Panc1 (cell line): ENCODE measurements at regions not wholly inside any gene's neighbourhood (a gene's known extent, or its start where the extent isn't known, plus 50 kb on each side); places are given as distances from the start of the nearest gene placed in this dataset.

ENCODE experiments used
- ATAC-seq: fragments of 200-7000 bp; cut with Tn5 transposase; 2 replicates; pipeline ENCODE4 v1.9.1; 2020; ENCODE audit warnings: mild to moderate bottlenecking, moderate library complexity
- BruUV-seq: library from RNA; stranded (reverse); fragments of 400-500 nt; replicated peaks from 2 replicates; lab custom pipeline; 2021; lab: Mats Ljungman, UMichigan
- CTCF ChIA-PET: fragments of 300-600 bp; sonication (Branson Sonifier 250); formaldehyde crosslinking; loops from one replicate; lab custom pipeline; 2022; ENCODE audit warnings: antibody characterized with exemption; lab: Charles Lee
- POLR2A ChIA-PET: fragments of 300-600 bp; sonication (Branson Sonifier 250); formaldehyde crosslinking; loops from one replicate; lab custom pipeline; 2022; ENCODE audit warnings: antibody characterized with exemption; lab: Charles Lee
- DNase-seq: peaks from one replicate; pipeline ENCODE4 v3.0.0-alpha.2; 2010; ENCODE audit warnings: low read depth, low spot score
- H3K27ac ChIP-seq: 2 replicates; pipeline ENCODE4 v1.5.1; 2011; ENCODE audit warnings: mild to moderate bottlenecking, low read length, inconsistent platforms
- H3K27me3 ChIP-seq: fragments of 200-500 bp; sonication (Bioruptor generic); 2 replicates; pipeline ENCODE4 v1.6.0; 2014; ENCODE audit warnings: low read length, inconsistent platforms; ENCODE audit not compliant: control insufficient read depth, insufficient read depth
- H3K36me3 ChIP-seq: fragments of 200-500 bp; sonication (Bioruptor generic); 2 replicates; pipeline ENCODE4 v1.5.1; 2014; ENCODE audit warnings: inconsistent platforms, mild to moderate bottlenecking, low read length, moderate library complexity; ENCODE audit not compliant: control insufficient read depth, insufficient read depth
- H3K4me1 ChIP-seq: 2 replicates; pipeline ENCODE4 v1.5.1; 2011; ENCODE audit warnings: inconsistent platforms, mild to moderate bottlenecking, low read length, moderate library complexity; ENCODE audit not compliant: control insufficient read depth, insufficient read depth
- H3K4me3 ChIP-seq, 2 experiments: 2 replicates each; pipeline ENCODE4 v1.5.1; 2011 to 2012; ENCODE audit warnings: low read depth in 2 of 2, low read length in 2 of 2, mild to moderate bottlenecking in 2 of 2, inconsistent platforms in 1 of 2, moderate library complexity in 1 of 2
- H3K9me3 ChIP-seq: fragments of 200-500 bp; sonication (Bioruptor generic); 2 replicates; pipeline ENCODE4 v1.5.1; 2014; ENCODE audit warnings: low read depth, mild to moderate bottlenecking, inconsistent platforms, low read length, moderate library complexity; ENCODE audit not compliant: control insufficient read depth, insufficient read depth
- POLR2AphosphoS5 ChIP-seq: IDR thresholded peaks from 2 replicates; pipeline ENCODE4 v1.6.1; 2012; ENCODE audit warnings: mild to moderate bottlenecking, low read depth, low read length, moderate library complexity
- SIN3A ChIP-seq: IDR thresholded peaks from 2 replicates; pipeline ENCODE4 v1.6.1; 2012; ENCODE audit warnings: low read depth, mild to moderate bottlenecking, low read length, moderate library complexity, borderline replicate concordance; ENCODE audit not compliant: insufficient read depth
- TCF7L2 ChIP-seq: IDR thresholded peaks from 2 replicates; pipeline ENCODE4 v1.6.1; 2011; ENCODE audit warnings: mild to moderate bottlenecking, low read depth, low read length, inconsistent platforms
- in situ Hi-C: cut with HindIII; loops from 2 replicates; pipeline ENCODE4 v1.10.0; 2016; ENCODE audit warnings: low sequenced_read_pairs, low pct_unique_long_range_greater_than_20kb
- intact Hi-C: fragments of 100-400 bp; cut with micrococcal nuclease; formaldehyde crosslinking; loops from one replicate; pipeline ENCODE4 v1.10.0; 2022; ENCODE audit not compliant: unreplicated experiment
- TF ChIP-seq, protein P1 (sequence below): fragments of 450-650 bp; IDR thresholded peaks from 2 replicates; pipeline ENCODE4 v1.5.1; 2017; ENCODE audit warnings: mild to moderate bottlenecking
- TF ChIP-seq, protein P2 (sequence below), 2 experiments: IDR thresholded peaks; 2 replicates each; pipeline ENCODE4 v1.6.1; 2011 to 2012; ENCODE audit warnings: low read depth in 2 of 2, control low read depth in 1 of 2, low read length in 1 of 2, mild to moderate bottlenecking in 1 of 2, moderate library complexity in 1 of 2; ENCODE audit not compliant: insufficient read depth in 1 of 2

DNA sequence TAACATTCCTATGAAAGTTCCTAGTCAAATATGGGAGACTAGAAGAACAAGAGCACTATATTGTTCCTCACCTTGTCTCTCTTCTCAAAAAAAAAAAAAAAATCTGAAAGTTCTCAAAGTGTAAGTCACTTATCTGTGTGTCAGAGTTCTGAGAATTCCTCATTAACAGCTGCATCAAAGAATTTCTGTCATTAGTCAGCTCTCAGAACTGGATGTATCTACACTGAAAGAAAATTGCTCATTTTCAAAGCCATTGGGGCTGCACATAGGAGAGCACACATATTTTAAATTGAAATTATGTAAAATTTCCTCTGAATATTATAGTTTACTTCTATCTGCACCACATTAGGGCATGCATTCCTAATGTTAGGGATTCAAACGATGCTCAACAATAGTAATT is 99.5 kb upstream of the FTMT start:
- DNase-seq (no peak), ATAC-seq (no peak)
- Histone ChIP-seq H3K4me3 (no peak overlapping the region), H3K4me1 (no peaks in the 10 kb centered on the region), H3K9me3 (no peaks in the 10 kb centered on the region), H3K27ac (no peak overlapping the region), H3K27me3 (no peaks in the 10 kb centered on the region), H3K36me3 (no peaks in the 10 kb centered on the region)
- POLR2A ChIA-PET, result no interaction called here
- CTCF ChIA-PET, result no interaction called here
- intact Hi-C loops (no loop called here), in situ Hi-C loops (no loop called here)
- BruUV-seq, result no TSS peak
- TF ChIP-seq, protein P1, sequence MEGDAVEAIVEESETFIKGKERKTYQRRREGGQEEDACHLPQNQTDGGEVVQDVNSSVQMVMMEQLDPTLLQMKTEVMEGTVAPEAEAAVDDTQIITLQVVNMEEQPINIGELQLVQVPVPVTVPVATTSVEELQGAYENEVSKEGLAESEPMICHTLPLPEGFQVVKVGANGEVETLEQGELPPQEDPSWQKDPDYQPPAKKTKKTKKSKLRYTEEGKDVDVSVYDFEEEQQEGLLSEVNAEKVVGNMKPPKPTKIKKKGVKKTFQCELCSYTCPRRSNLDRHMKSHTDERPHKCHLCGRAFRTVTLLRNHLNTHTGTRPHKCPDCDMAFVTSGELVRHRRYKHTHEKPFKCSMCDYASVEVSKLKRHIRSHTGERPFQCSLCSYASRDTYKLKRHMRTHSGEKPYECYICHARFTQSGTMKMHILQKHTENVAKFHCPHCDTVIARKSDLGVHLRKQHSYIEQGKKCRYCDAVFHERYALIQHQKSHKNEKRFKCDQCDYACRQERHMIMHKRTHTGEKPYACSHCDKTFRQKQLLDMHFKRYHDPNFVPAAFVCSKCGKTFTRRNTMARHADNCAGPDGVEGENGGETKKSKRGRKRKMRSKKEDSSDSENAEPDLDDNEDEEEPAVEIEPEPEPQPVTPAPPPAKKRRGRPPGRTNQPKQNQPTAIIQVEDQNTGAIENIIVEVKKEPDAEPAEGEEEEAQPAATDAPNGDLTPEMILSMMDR, result no peak
- TF ChIP-seq TCF7L2, result no peak
- TF ChIP-seq, protein P2, sequence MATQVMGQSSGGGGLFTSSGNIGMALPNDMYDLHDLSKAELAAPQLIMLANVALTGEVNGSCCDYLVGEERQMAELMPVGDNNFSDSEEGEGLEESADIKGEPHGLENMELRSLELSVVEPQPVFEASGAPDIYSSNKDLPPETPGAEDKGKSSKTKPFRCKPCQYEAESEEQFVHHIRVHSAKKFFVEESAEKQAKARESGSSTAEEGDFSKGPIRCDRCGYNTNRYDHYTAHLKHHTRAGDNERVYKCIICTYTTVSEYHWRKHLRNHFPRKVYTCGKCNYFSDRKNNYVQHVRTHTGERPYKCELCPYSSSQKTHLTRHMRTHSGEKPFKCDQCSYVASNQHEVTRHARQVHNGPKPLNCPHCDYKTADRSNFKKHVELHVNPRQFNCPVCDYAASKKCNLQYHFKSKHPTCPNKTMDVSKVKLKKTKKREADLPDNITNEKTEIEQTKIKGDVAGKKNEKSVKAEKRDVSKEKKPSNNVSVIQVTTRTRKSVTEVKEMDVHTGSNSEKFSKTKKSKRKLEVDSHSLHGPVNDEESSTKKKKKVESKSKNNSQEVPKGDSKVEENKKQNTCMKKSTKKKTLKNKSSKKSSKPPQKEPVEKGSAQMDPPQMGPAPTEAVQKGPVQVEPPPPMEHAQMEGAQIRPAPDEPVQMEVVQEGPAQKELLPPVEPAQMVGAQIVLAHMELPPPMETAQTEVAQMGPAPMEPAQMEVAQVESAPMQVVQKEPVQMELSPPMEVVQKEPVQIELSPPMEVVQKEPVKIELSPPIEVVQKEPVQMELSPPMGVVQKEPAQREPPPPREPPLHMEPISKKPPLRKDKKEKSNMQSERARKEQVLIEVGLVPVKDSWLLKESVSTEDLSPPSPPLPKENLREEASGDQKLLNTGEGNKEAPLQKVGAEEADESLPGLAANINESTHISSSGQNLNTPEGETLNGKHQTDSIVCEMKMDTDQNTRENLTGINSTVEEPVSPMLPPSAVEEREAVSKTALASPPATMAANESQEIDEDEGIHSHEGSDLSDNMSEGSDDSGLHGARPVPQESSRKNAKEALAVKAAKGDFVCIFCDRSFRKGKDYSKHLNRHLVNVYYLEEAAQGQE (IDR thresholded peaks at IDR 0.05; ENCODE audit: insufficient read depth in 1 of 2, low read depth in 2 of 2, low read length in 1 of 2), result no peak
- no peak for TF ChIP-seq POLR2AphosphoS5
- TF ChIP-seq SIN3A, result no peak

DNA sequence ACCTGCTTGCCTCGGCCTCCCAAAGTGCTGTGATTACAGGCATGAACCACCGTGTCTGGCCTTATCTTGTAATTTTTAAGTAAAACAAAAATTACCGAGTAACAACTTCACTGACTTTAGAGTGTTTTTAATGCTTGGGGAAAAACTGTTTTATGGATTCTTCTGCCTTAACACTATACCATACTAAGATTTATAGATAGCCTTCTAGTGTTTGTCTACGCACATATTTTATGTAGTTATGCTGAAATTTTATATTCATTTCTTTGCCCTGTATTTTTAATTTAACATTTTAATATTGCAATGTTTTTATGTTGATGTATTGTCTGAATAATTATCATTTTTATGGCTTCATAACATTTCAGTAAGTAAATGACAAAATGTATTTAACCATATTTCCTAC is 96.4 kb upstream of the FTMT start:
- H3K4me1 ChIP-seq, result no peaks in the 10 kb centered on the region
- in situ Hi-C loops, result no loop called here
- H3K27ac ChIP-seq, result no peak overlapping the region
- no peak overlapping the region for H3K4me3 ChIP-seq
- ChIA-PET CTCF (no interaction called here), POLR2A (no interaction called here)
- no TSS peak for BruUV-seq
- DNase-seq (no peak), ATAC-seq (no peak)
- no peaks in the 10 kb centered on the region for H3K9me3 ChIP-seq
- intact Hi-C loops, result no loop called here
- TF ChIP-seq TCF7L2, result no peak
- TF ChIP-seq, protein P2 (IDR thresholded peaks at IDR 0.05; ENCODE audit: insufficient read depth in 1 of 2, low read depth in 2 of 2, low read length in 1 of 2), result no peak
- TF ChIP-seq SIN3A, result no peak
- TF ChIP-seq POLR2AphosphoS5, result no peak
- TF ChIP-seq, protein P1, result no peak
- no peaks in the 10 kb centered on the region for H3K27me3 ChIP-seq
- H3K36me3 ChIP-seq, result no peaks in the 10 kb centered on the region
